Esophagus (tissue), 2 donors: ENCODE measurements at regions not wholly inside any gene's neighbourhood (a gene's known extent, or its start where the extent isn't known, plus 50 kb on each side); places are given as distances from the start of the nearest gene placed in this dataset.
"Not testable (repeated sequence)": the region's sequence is repeated elsewhere in the genome, so short reads cannot be mapped to it uniquely, and the experiment has no call there.

Experiments used
- H3K27ac ChIP-seq, 2 donors: one replicate each; pipeline ENCODE4 v1.5.1; 2013; ENCODE audit warnings: low read depth in 2 of 2, mild to moderate bottlenecking in 2 of 2, inconsistent platforms in 1 of 2, low read length in 1 of 2, moderate library complexity in 1 of 2
- H3K27me3 ChIP-seq, 2 donors: one replicate each; pipeline ENCODE4 v1.6.1; 2013; ENCODE audit warnings: low read length in 2 of 2, control low read depth in 1 of 2, mild to moderate bottlenecking in 1 of 2; ENCODE audit not compliant: insufficient read depth in 2 of 2, control insufficient read depth in 1 of 2
- H3K36me3 ChIP-seq, 2 donors: one replicate each; pipeline ENCODE4 v1.6.1; 2013; ENCODE audit warnings: low read length in 1 of 2; ENCODE audit not compliant: control insufficient read depth in 2 of 2, insufficient read depth in 2 of 2
- H3K4me1 ChIP-seq, 2 donors: one replicate each; pipeline ENCODE4 v1.6.1; 2013; ENCODE audit warnings: low read length in 1 of 2; ENCODE audit not compliant: control insufficient read depth in 2 of 2, insufficient read depth in 2 of 2
- H3K4me3 ChIP-seq, 2 donors: one replicate each; pipeline ENCODE4 v1.5.1; 2013; ENCODE audit warnings: low read length in 2 of 2, mild to moderate bottlenecking in 2 of 2, low read depth in 1 of 2, moderate library complexity in 1 of 2
- H3K9me3 ChIP-seq, 2 donors: one replicate each; pipeline ENCODE4 v1.6.1; 2013; ENCODE audit warnings: mild to moderate bottlenecking in 2 of 2, low read depth in 1 of 2, low read length in 1 of 2, moderate library complexity in 1 of 2; ENCODE audit not compliant: control insufficient read depth in 2 of 2, insufficient read depth in 1 of 2
- WGBS, 2 donors: extraction: QIAGEN DNeasy Blood & Tissue Kit; methylation state at CpG; one replicate each; pipeline ENCODE4 v1.1.7; 2013; 5-methylcytosine and 5-hydroxymethylcytosine counted together
- donor health status: healthy with polysubstance abuse.
- donor health status: Bipolar disorder and iron deficiency.

GRCh38 chr7:140283472-140283871 is 106.7 kb upstream of the KDM7A start:
- Histone ChIP-seq H3K27me3 (no peaks in the 10 kb centered on the region), H3K4me3 (no peak overlapping the region), H3K36me3 (no peaks in the 10 kb centered on the region), H3K27ac (no peak overlapping the region), H3K4me1 (no peaks in the 10 kb centered on the region), H3K9me3 (peaks cover 3 to 8% of the 10 kb centered on the region in 2 donors)
- 88 to 93% methylated on average over 3 of the region's 3 CpGs for WGBS, 2 donors

- no peaks in the 10 kb centered on the region for H3K36me3 ChIP-seq
- whole genome bisulfite sequencing, 2 donors = 85% methylated on average over 5 of the region's 5 CpGs
Measured at GRCh38 chr7:140281960-140282359, 105.2 kb upstream of the KDM7A start.

GRCh38 chr7:140281255-140281654 is 104.5 kb upstream of the KDM7A start:
- Histone ChIP-seq H3K4me1 (no peaks in the 10 kb centered on the region), H3K27ac (no peak overlapping the region), H3K9me3 (peaks cover 3 to 8% of the 10 kb centered on the region in 2 donors), H3K36me3 (no peaks in the 10 kb centered on the region), H3K27me3 (no peaks in the 10 kb centered on the region), H3K4me3 (no peak overlapping the region)
- WGBS, 2 donors = 79 to 81% methylated on average over 3 of the region's 3 CpGs

More at GRCh38 chr7:140281960-140282359, 105.2 kb upstream of the KDM7A start:
- Histone ChIP-seq H3K27ac (no peak overlapping the region), H3K4me1 (no peaks in the 10 kb centered on the region), H3K27me3 (no peaks in the 10 kb centered on the region), H3K9me3 (peaks cover 3 to 8% of the 10 kb centered on the region in 2 donors), H3K4me3 (no peak overlapping the region)

GRCh38 chr7:140276001-140276400 is 99.2 kb upstream of the KDM7A start:
- no peak overlapping the region for H3K27ac ChIP-seq

GRCh38 chr7:140275069-140275965 is 98.5 kb upstream of the KDM7A start:
- no peaks in the 10 kb centered on the region for H3K4me1 ChIP-seq
- H3K27me3 ChIP-seq = no peaks in the 10 kb centered on the region
- H3K36me3 ChIP-seq = no peaks in the 10 kb centered on the region
- 52 to 58% methylated on average over 11 of the region's 11 CpGs for WGBS, 2 donors
- H3K9me3 ChIP-seq = no peaks in the 10 kb centered on the region
- H3K27ac ChIP-seq = no peak overlapping the region
- H3K4me3 ChIP-seq = no peak overlapping the region

More at GRCh38 chr7:140276001-140276400, 99.2 kb upstream of the KDM7A start:
- Histone ChIP-seq H3K4me3 (no peak overlapping the region), H3K9me3 (no peaks in the 10 kb centered on the region), H3K36me3 (no peaks in the 10 kb centered on the region), H3K4me1 (no peaks in the 10 kb centered on the region), H3K27me3 (no peaks in the 10 kb centered on the region)
- WGBS, 2 donors = 62% methylated on average over 5 of the region's 5 CpGs

GRCh38 chr7:140273417-140273816 is 96.6 kb upstream of the KDM7A start:
- WGBS, 2 donors = 92 to 95% methylated on average over 8 of the region's 8 CpGs
- no peak overlapping the region for H3K4me3 ChIP-seq
- H3K27ac ChIP-seq = no peak overlapping the region
- H3K4me1 ChIP-seq = no peaks in the 10 kb centered on the region
- H3K9me3 ChIP-seq = no peaks in the 10 kb centered on the region
- no peaks in the 10 kb centered on the region for H3K27me3 ChIP-seq
- H3K36me3 ChIP-seq = no peaks in the 10 kb centered on the region

- H3K27ac ChIP-seq, H3K36me3 ChIP-seq, H3K27me3 ChIP-seq, H3K4me1 ChIP-seq, H3K9me3 ChIP-seq, H3K4me3 ChIP-seq: not testable (repeated sequence)
- 94% methylated on average over 16 of the region's 16 CpGs for WGBS, 2 donors
Measured at GRCh38 chr7:140271643-140271968, 94.8 kb upstream of the KDM7A start.

GRCh38 chr7:140269004-140269638 is 92.3 kb upstream of the KDM7A start:
- WGBS, 2 donors = 78 to 82% methylated on average over 6 of the region's 6 CpGs
- H3K9me3 ChIP-seq = no peaks in the 10 kb centered on the region
- H3K4me1 ChIP-seq = no peaks in the 10 kb centered on the region
- H3K27me3 ChIP-seq = no peaks in the 10 kb centered on the region
- H3K4me3 ChIP-seq = no peak overlapping the region
- H3K27ac ChIP-seq = no peak overlapping the region
- H3K36me3 ChIP-seq = no peaks in the 10 kb centered on the region

GRCh38 chr7:140267381-140268226 is 90.8 kb upstream of the KDM7A start:
- Histone ChIP-seq H3K27ac (no peak overlapping the region), H3K4me1 (no peaks in the 10 kb centered on the region), H3K4me3 (no peak overlapping the region), H3K9me3 (no peaks in the 10 kb centered on the region), H3K27me3 (no peaks in the 10 kb centered on the region), H3K36me3 (no peaks in the 10 kb centered on the region)
- 90 to 91% methylated on average over 10 to 11 of the region's 11 CpGs for WGBS, 2 donors
